HG03095 (cell line): ENCODE measurements at regions not wholly inside any gene's neighbourhood (a gene's known extent, or its start where the extent isn't known, plus 50 kb on each side); places are given as distances from the start of the nearest gene placed in this dataset.

ENCODE experiments used
- ATAC-seq: cut with Tn5 transposase; IDR thresholded peaks from one replicate; pipeline ENCODE4 v1.9.1; 2021; ENCODE audit warnings: moderate library complexity; ENCODE audit not compliant: unreplicated experiment

- no peak for ATAC-seq
These were observed 368.5 kb downstream of the INSC start for GRCh38 chr11:15483205-15483604.

- no peak for ATAC-seq
These were observed 369.7 kb downstream of the INSC start for GRCh38 chr11:15484398-15484797.

DNA sequence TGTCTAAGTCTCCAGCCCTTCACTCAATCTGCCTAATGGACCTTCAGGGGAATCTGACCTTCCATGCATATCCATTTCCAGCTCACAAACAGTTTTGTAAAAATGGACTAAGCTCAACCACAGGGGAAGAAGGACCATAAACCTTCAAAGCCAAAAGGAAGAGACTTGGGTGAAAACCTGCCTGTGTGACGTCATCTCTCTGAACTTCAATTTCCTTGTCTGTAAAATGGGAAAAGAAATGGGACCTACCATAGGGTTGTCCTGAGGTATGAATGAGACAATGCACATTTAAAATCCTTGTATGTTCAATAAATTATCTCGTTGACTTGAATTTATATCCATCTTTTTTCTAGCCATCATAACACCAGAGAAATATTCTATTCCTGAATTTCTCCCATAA is 370.7 kb downstream of the INSC start:
- no peak for ATAC-seq

DNA sequence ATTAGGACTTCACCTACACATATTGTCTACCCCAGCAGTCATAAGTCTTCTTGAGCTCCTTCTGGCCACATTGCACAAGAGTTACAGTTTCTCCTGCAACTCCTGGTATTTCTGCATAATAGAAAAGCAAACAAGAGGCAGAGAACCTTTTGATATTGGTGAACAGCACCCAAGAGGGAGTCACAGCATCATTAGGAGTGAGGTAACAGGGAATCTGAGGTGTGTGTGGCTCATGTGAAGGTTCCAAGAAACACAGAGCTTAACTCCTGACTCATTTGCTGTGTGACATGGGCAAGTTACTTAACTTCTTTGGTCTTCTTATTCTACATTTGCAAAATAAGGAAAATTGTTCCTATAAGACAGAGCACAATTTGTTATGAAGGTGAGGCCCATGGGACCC is 374.6 kb downstream of the INSC start:
- ATAC-seq = no peak

- ATAC-seq = no peak
These were observed 375.8 kb downstream of the INSC start for GRCh38 chr11:15490535-15490934.

- no peak for ATAC-seq
These were observed 378.3 kb downstream of the INSC start for GRCh38 chr11:15493066-15493465.

GRCh38 chr11:15493921-15494620 is 379.3 kb downstream of the INSC start:
- no peak for ATAC-seq

GRCh38 chr11:15494740-15495139 is 380.0 kb downstream of the INSC start:
- no peak for ATAC-seq

- ATAC-seq = no peak
These were observed 380.7 kb downstream of the INSC start for GRCh38 chr11:15495462-15495861.

- ATAC-seq = no peak
These were observed 382.6 kb downstream of the INSC start for GRCh38 chr11:15497366-15497765.

- no peak for ATAC-seq
These were observed 385.0 kb downstream of the INSC start for GRCh38 chr11:15499674-15500073.

GRCh38 chr11:15500643-15501042 is 385.9 kb downstream of the INSC start:
- ATAC-seq = no peak

DNA sequence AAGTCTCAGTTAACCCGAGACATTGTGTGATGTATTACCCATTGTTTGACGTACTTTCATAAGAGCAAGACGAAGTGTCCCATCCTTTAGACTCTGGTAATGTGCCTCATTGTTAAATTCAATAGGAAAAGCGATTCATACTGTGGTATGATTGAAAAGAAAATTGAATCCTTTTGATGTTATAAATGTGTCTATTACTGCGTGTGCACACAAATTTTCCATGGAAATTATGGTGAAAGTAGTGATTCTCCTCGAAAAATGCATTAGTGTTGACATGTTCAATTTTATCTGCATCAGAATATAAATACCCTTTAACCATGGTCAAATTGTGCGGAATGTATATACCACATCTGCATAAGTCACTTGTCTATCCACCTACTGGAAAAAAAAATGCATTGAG is 386.8 kb downstream of the INSC start:
- ATAC-seq = no peak

- no peak for ATAC-seq
These were observed 390.4 kb downstream of the INSC start for GRCh38 chr11:15505155-15505554.

DNA sequence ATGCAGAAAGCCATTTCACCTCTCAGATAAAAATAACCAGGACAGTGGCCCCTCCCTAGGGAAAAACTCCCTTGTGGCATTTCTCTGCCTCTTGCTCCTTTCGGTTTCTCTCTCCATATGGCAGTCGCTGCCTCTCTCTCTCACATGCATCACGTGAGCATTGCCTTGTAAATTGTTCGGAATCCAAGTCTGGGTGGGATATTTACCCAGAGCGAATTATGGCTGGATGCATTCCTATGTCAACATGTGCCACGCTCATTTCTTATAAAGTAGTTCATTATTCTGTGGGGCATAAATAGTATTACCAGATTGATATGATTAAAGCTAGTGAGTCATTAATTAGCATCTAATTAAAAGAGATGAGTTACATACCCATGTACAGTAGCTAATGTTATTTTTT is 392.9 kb downstream of the INSC start:
- no peak for ATAC-seq

DNA sequence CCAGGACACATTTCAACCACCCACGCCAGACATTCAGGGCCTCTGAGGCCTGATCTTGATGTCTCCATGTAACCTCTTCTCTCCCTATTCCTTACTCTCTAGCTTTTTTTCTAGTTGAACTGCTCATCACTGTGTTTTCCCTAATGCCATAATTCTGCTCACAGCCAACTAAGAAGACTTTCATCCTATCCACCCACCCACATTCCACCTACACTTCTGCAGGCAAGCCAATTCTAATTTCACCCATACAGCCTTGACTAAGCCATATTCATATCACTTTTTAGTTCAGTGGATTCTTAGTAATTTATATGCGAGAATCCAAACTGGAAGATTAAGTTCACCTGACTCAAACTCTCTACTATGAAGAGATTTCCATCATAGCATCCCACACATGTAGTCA is 394.4 kb downstream of the INSC start:
- ATAC-seq = no peak

- ATAC-seq = no peak
These were observed 404.5 kb downstream of the INSC start for GRCh38 chr11:15519124-15519791.

- ATAC-seq = no peak
These were observed 405.2 kb downstream of the INSC start for GRCh38 chr11:15519911-15520310.

DNA sequence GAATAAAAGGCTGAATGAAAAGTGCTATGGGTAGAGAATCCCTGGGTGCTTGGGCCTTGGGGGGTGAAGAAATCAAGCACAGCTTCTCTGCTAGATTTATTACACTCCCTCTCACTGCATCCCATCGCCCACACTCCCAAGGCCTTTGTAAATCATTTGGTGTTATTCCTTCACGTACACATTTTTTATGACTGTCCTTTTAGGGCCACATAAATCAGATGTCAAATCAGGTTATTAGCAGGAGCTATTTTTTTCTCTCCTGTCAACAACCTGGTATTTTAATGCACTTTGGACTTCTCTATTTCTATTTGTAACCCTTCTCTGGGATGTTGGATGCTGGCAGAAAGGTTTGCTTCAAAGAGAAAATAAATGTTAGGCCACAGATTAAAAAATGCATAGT is 408.8 kb downstream of the INSC start:
- no peak for ATAC-seq

- no peak for ATAC-seq
These were observed 410.9 kb downstream of the INSC start for GRCh38 chr11:15525582-15525981.

DNA sequence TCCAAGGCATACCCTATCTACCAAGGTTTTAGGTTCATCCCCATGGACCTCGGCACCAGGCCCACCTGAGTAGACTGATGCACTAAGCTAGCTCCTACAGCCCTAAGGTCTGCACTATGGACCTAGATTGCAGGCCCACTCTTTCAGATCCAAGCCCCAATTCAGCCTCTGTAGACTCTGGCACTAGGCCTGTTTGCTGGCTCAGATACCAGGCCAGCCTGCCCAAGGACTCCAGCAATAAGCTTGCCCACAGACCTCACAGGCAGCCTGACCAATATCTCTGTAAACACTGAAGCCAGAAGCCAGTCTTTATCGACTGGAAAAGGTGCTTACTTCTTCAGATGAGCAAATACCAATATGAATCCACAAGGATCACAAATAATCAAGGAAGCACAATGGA is 411.3 kb downstream of the INSC start:
- no peak for ATAC-seq

GRCh38 chr11:15526859-15527450 is 412.2 kb downstream of the INSC start:
- ATAC-seq = no peak
